PFSK-1 (cell line): ENCODE measurements at regions not wholly inside any gene's neighbourhood (a gene's known extent, or its start where the extent isn't known, plus 50 kb on each side); places are given as distances from the start of the nearest gene placed in this dataset.

ENCODE experiments used
- FOXP2 ChIP-seq: optimal IDR thresholded peaks from 2 replicates; pipeline ENCODE3; 2011; ENCODE audit warnings: borderline replicate concordance, control low read depth, inconsistent platforms; ENCODE audit not compliant: insufficient read depth; ENCODE audit errors: extremely low read length, extremely low read depth
- POLR2AphosphoS5 ChIP-seq: IDR thresholded peaks from 2 replicates; pipeline ENCODE4 v1.6.1; 2012; ENCODE audit warnings: low read depth, mild to moderate bottlenecking, control low read depth, low read length, moderate library complexity
- REST ChIP-seq, 2 experiments: IDR thresholded peaks; 2 replicates each; pipeline versions ENCODE4 v1.6.1 to v1.8.0; 2011 to 2012; ENCODE audit warnings: low read depth in 2 of 2, low read length in 2 of 2, control low read depth in 1 of 2, inconsistent platforms in 1 of 2, mild to moderate bottlenecking in 1 of 2, moderate library complexity in 1 of 2; ENCODE audit not compliant: insufficient read depth in 1 of 2
- SIN3A ChIP-seq: IDR thresholded peaks from 2 replicates; pipeline ENCODE4 v1.6.1; 2012; ENCODE audit warnings: mild to moderate bottlenecking, low read length, moderate library complexity, borderline replicate concordance; ENCODE audit not compliant: insufficient read depth
- TAF1 ChIP-seq: IDR thresholded peaks from 2 replicates; pipeline ENCODE4 v1.6.1; 2012; ENCODE audit warnings: low read length, control low read depth, borderline replicate concordance; ENCODE audit not compliant: insufficient read depth

- TF ChIP-seq POLR2AphosphoS5 (no peak), REST (IDR thresholded peaks at IDR 0.05; ENCODE audit: insufficient read depth in 1 of 2, low read depth in 2 of 2, low read length in 2 of 2) (no peak), SIN3A (no peak), TAF1 (no peak), FOXP2 (no peak)
Observed at GRCh38 chr15:58378241-58379085, 53.3 kb upstream of the LIPC start.
